ENCODE measurements at regions not wholly inside any gene's neighbourhood (a gene's known extent, or its start where the extent isn't known, plus 50 kb on each side); places are given as distances from the start of the nearest gene placed in this dataset.
A peak's percentile ranks its signal among the peaks of the same experiment; 100 is the strongest.

DNA sequence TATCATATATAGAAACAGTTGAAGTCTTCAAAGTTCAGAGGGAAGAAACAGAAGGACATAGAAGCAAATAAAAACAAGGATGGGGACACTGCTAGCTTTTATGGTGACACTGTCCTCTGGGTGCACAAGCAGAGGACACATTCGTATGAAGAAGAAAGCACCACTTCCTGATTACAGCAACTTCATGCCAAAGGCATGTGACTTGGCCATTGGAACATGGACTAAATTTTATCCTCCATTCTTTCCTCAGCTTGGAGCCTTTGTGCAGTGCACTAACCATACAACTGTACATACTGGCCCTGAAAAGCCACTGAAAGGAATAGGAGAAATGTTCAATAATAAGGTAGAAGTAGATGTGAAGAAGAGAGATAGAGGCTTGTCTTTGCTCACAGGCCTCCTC lies 223.3 kb downstream of the MTX2 start:
- ATAC-seq (no peak), DNase-seq (no peak)
- intact Hi-C loops (cut with micrococcal nuclease) = no loop called here

DNA sequence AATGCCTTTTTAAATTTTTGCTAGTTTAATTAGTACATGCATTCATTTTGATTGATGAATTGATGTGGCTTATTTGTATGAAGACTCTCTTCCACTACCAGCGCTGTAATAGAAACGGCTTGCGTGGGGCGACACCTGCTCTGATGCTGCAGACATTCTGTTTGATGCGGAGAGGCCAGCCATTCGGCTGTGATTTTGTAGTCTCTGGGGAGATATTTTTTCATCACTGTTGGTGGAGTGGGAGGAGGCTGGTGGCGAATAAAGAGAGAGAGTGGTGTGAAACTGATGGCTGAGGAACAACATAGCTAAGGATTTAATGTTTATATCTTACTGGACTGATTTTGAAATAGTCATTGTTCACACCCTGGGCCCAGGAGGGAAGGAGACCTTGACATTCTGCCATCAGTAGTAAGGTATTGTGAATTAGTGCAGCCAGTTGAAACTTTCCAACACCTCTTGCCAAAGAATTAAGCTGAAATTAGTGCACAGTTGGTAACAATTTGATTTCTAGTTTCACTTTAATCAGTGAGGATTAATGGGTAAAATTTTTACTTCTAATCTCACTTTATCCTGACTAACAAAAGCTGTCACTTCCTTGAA lies 224.1 kb downstream of the MTX2 start:
- ATAC-seq (peak; percentile 7), DNase-seq (peak; percentile 30)
- intact Hi-C loops (cut with micrococcal nuclease) = no loop called here

DNA sequence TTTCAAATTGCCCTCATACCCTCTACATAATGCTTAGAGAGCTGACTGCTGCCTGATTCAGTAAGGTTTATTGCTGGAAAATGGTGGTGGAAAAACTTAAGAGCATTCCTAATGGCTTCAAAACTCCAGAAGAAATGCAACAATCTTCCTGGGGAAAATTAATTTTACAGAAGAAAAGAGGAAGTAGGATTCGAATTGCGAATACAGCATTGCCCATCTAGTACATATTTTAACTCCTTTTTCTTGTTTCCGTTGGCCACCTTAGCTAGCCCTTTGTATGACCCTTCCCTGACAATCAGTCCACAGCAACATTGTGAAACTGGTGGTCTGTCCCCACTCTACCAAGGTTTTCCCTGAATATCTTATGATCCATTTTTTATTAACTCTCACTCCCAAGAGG lies 224.7 kb downstream of the MTX2 start:
- ATAC-seq = no peak
- DNase-seq = no peak
- intact Hi-C loops (cut with micrococcal nuclease) = no loop called here

DNA sequence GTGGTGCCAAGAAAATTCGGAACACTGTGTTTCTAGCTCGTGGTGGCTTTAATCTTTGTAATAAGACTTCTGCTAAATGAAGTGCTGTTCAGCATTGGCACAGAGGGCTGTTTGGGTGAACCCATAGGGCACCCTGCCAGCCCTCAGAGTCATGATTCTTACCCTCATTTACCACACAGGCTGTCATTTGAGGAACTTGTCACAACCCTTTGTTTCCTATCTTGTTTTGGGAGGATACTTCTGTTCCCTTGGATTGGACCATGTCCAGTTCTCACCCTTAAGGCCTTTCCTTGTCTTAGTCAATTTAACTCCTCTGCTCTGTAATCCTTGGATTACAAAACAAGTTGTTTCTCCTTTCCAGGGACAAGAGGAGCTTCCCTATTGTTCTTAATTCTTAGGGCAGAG lies 225.7 kb downstream of the MTX2 start:
- intact Hi-C loops (cut with micrococcal nuclease) = no loop called here
- DNase-seq (peak; percentile 72), ATAC-seq (peak; percentile 28)

DNA sequence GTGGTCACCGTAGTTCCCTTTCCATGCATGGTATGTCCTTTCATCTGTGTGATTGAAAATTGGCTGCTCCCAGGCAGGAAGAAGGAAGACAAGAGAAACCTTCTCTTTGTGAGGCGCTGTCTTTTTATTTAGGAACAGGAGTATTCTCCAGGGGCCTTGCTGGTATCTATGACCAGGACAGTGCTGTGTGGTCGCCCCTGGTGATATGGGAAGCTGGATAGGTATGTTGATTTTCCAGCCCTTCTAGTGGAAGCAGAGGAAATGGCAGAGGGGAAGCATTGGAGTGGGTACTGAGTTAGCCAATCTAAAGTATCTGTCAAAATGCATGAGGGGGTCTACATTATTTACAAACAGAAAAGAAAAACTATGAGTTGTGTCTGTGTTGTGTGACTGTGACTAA lies 226.6 kb downstream of the MTX2 start:
- intact Hi-C loops (cut with micrococcal nuclease) = no loop called here
- DNase-seq (no peak), ATAC-seq (no peak)

DNA sequence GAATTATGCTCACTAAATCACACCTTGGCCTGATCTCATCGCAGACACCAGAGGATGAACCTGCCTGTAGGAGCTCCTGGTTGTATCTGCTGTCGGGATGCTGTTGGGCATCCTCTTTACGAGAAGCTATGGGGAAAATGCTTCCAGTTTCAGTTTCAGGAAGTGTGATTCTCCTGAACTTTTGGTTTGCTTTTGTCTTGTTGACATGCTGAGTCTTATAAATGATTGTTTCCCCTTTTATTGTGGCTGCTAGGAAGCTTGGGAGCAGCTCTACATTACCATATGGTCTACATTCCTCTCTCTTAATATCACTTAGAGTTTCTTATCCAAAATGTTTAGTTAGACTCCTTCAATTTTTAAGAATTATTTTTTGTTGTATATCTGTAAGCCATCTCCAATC lies 227.5 kb downstream of the MTX2 start:
- intact Hi-C loops (cut with micrococcal nuclease) = no loop called here
- DNase-seq (no peak), ATAC-seq (no peak)

DNA sequence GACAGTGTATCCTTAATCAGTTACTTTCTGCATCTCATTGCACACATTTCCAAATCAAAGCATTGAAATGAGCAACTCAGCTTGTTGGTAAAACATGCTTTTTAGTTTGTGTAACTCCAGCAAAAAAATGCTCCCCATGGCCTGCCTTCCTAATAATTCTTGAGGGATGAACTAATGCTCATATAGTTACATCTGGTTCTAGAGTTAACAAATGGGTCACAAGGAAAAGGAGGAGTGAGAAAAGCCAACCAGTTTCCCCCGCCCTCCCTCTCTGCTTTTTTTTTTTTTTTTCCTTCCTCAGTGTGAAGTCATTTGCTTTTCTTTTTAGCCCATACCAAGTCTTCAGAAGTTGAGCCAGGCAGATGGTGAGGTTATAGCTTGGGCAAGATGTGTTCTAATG lies 231.7 kb downstream of the MTX2 start:
- ATAC-seq (peak; percentile 78), DNase-seq (no peak)
- intact Hi-C loops (cut with micrococcal nuclease) = no loop called here

DNA sequence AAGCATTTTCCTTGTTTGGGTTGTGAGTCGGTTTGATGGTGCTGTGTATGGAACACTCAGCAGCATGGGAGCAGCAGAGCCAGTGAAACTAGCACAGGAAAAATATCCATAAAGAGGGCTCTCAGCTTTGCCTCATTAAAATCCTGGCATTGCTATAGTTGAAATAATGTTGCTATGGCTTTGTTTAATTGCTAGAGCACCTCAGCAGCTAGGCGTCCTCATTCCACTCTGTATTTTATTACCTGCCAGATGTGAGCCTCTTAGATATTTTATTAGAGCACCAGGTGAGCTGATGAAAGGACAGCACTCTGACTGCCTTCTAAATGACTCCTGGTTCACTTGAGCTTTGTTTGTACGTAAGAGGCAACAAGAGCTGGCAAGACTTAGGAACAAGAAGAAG lies 232.4 kb downstream of the MTX2 start:
- DNase-seq (no peak), ATAC-seq (no peak)
- intact Hi-C loops (cut with micrococcal nuclease) = no loop called here

DNA sequence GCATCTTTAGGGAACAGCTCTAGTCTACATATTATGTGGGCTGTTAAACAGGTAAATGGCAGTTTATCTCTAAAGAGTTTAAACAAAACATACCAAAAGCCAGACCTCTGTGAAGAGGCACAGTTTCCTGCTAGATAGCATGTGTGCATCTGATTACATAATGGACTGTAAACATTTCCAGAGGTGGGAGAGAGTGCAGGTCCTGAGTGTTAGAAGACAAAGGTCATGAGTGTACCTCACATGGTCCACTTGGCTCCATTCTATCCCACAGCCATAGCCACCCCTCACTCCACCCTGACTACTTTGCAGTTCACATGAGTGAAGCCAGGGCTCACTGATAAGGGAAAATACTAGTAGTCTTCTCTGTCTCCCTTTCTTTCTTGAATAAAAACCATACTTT lies 233.4 kb downstream of the MTX2 start:
- ATAC-seq (no peak), DNase-seq (no peak)
- intact Hi-C loops (cut with micrococcal nuclease) = no loop called here

DNA sequence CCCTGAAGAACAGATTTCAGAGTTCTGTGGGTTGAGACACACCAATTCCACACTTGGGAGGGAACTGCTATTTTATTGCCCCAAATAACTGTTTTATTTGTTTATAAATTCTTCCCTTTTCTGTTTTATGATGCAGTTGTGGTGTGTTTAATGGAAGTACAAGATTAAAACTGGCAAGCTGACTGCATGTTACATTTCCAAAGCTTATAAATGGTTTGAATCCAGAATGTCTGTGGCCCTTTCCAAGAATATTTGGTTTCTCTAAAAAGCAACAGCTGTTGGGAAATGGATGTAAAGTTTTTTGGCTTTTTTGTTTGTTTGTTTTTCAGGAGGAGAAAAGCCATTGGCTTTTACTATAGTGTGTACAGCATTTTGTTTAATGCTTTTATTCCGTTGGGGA lies 234.5 kb downstream of the MTX2 start:
- intact Hi-C loops (cut with micrococcal nuclease) = no loop called here
- DNase-seq = no peak
- no peak for ATAC-seq

DNA sequence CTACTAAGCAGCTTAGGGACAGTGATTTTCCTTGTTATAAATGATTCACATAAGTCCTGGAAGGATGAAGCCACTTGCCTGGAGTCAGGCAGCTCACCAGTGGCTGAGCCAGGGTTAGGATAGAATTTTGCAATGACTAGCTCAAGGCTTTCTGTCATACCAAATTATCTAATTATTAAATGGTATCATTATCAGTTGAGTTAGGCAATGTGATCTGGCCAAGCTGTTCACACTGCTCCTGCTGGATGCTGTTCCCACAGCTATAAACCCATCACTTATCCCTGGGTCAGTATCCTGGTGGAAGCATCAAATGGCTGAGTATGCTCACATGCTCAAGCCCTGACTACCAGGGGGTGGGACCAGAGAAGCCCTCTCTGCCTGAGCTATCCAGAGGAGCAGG lies 235.2 kb downstream of the MTX2 start:
- DNase-seq = no peak
- intact Hi-C loops (cut with micrococcal nuclease) = no loop called here
- ATAC-seq = peak; percentile 67

DNA sequence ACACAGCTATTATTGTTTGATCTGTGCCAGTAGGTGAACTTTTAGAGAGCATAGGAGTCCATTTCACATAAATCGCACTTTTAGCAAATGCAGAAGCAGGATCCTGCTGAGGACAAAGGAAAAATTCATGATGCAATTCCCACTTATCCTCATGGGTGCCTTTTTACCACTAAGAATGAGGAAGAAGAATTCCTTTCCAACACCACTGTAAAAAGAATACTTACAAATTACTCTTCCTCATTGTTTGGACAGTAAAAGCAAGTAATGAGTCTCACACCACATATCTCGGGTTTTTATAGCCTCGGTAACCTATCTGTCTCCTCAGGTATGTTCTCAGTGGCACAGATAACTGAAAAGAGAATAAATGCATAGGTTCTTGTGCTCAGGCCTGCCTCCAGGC lies 238.5 kb downstream of the MTX2 start:
- intact Hi-C loops (cut with micrococcal nuclease) = no loop called here
- ATAC-seq (peak; percentile 14), DNase-seq (no peak)

DNA sequence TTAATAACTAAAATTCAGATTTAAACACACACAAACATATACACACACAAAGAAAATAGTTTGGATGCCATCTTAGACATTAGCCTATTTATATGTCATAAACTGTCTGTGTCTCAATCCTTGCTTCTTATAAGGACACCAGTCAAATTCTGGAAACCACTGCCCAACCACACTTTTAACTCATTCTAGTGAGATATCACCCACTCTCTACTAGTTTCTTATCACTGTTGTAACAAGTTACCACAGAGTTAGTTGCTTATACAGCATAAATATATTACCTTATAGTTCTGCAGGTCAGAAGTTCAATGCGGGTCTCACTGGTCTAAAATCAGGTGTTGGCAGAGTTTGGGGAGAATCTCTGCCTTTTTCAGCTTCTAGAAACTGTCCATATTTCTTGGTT lies 239.1 kb downstream of the MTX2 start:
- intact Hi-C loops (cut with micrococcal nuclease) = no loop called here
- DNase-seq = no peak
- no peak for ATAC-seq

DNA sequence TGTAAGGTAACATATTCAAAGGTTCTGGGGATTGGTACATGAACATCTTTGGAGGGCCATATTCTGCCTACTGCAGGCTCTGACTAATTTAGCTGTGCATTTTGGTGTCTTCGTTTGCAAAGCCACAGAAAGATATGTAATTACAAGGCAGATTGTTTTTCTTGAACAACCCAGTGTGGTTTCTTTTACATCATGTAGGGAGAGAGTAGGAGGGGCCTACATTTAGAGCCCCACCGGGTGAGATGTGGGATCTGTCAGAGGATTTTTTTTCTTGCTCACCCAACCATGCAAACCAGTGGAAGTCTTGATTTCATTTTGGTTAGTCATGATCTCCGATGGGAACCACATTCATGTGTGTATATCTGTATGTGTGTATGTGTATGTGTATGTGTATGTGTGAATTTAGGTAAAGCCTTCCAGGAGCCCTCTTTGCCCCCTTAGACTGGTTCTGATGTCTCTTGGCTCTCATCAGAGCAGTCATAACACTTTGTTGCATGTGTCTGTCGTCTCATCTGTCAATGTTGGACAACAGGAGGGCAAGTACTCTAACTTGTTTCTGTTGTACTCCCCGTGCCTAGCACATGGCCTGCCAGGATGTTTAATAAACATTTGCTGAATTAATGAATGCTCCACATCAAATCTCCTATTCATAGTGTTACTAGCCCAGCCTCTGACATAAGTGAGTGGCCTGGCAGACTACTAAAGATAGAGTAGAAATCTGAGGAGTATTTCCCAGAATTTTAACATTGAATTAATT lies 239.9 kb downstream of the MTX2 start:
- DNase-seq = no peak
- ATAC-seq = no peak
- intact Hi-C loops (cut with micrococcal nuclease) = no loop called here

DNA sequence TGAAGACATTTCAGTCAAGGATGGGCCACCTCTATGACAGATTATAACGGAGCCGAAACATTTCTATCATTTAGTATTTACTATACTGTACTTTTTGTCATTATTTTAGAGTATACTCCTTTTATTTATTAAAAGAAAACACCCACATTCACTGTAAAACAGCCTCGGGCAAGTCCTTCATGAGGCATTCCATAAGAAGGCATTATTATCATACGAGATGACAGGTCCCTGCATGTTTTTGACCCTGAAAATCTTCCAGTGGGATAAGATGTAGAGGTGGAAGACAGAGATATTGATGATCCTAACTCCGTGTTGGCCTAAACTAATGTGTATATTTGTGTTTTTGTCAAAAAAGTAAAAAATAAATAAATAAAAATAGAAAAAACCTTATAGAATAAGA lies 245.0 kb downstream of the MTX2 start:
- DNase-seq (no peak), ATAC-seq (no peak)
- intact Hi-C loops (cut with micrococcal nuclease) = no loop called here

DNA sequence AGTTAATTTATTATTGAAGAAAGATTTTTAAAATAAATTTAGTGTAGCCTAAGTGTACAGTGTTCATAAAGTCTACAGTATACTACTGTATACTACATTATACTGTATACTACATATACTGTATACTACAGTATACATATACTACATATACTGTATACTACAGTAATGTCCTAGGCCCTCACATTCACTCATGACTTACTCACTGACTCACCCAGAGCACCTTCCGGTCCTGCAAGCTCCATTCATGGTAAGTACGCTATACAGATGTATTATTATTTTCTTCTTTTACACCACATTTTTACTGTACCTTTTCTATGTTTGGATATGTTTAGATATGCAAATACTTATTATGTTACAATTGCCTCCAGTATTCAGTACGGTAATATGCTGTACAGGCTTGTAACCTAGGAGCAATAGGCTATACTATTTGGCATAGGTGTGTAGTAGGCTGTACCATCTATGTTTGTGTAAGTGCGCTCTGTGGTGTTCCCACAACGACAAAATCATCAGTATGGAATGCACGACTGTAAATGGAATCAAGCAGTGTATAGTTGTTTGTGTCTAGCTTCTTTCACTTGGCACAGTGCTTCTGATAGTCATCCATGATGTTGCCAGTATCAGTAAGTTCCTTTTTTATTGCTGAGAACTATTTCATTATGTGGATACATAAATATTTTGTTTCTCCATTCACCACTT lies 245.7 kb downstream of the MTX2 start:
- DNase-seq (no peak), ATAC-seq (no peak)
- intact Hi-C loops (cut with micrococcal nuclease) = no loop called here

DNA sequence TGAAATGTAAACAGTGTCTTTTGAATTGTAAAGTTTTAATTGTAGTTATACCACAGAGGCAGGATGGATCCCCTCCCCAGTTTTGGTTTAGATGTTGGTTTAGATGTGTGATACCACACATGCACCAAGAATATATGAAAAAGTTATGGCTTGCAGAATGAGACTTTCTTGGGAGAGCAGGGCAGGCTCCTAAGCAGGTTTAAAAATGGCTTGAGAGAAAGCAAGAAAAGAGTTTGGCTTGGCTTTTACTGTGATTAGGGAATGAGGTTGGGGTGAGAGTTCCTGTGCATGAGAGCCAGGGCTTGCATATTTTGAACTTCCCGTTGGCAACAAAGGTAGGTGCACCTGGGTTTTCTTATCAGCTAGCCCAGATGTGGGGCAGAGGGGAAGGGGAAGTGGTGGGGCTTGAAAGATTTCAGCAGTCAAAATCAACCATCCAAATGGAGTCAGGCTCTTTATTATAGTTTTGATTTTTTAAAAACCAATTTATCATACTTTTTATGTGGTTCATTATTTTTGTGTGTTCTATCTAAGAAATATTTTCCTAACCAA lies 246.9 kb downstream of the MTX2 start:
- DNase-seq (no peak), ATAC-seq (no peak)
- intact Hi-C loops (cut with micrococcal nuclease) = no loop called here

DNA sequence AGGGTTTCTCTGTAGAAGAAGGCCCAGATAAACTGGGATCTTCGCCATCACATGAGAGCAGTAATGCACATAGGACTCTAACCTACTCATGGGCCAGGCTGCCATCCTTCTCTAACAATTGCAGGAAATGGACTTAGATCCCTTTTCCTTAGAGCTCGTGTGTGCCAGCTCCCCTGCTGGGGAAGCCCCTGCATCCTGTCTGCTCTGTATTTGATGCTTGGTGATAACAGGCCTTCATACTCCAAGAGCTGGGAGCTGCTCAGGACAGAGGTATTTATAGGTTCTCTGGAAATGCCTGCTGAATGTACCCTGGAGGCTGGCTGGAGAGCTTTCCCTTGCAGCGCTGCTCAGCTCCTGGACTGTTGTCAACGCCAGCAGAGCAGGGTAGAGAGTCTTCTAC lies 249.6 kb downstream of the MTX2 start:
- intact Hi-C loops (cut with micrococcal nuclease) = no loop called here
- DNase-seq (peak; percentile 57), ATAC-seq (peak; percentile 100)

DNA sequence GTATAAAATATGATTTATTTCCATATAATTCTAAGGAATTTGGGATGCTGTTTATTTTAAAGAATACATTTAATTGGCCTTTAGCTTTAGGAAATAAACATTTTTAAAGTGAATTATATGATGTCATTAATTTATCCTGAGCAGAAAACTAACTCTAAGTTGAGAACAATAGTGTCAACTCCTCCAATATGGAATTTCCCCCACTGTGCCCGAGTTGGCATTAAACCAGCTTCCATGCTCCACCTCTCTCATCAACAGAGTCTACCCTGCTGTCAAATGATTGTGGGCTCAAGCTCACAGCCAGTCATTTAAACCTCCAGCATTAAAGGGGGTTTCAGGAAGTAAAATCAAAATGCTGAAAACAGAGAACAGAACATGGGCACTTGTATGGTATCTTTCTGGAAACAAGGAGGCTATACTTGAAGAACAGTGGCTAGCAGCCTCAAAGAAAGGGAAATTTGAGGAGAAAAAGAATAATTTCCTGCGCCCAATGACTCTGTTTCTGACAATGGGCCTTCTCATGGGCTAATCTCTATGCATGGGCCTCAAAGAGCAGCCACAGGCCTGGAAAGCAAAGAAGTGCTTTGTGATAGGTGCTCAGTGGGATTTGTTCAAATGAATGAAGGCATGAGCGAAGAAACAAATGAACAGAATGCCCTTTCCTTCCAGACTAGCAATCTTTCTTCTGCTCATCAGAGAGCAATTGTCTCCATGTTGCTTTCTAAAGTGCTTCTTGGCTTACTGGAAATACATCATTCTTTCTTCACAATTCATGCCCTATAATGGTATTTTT lies 252.8 kb downstream of the MTX2 start:
- DNase-seq (no peak), ATAC-seq (no peak)
- intact Hi-C loops (cut with micrococcal nuclease) = no loop called here

DNA sequence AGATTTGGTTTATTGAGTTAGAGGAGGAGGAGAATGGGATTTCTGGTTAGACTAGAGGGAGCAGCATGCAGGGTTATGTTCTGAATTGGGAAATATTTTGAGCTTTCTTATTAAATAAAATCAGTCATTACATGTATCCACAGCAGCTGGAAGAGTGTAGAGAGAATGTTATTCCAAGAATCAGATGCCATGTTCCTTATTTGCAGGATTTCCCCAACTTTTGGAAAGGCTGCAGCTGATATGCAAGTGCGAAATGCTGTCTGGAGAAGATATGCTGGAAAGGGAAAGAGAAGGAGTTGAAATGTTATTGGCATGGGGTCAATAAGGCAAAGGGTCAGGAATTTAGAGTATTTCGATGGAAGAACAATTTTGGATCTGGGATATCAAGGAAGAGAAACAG lies 255.8 kb downstream of the MTX2 start:
- intact Hi-C loops (cut with micrococcal nuclease) = no loop called here
- peak; percentile 72 for ATAC-seq
- no peak for DNase-seq

Data from left ventricle myocardium superior (tissue), 1 donor.